Spleen (tissue), 7 donors: ENCODE measurements at regions not wholly inside any gene's neighbourhood (a gene's known extent, or its start where the extent isn't known, plus 50 kb on each side); places are given as distances from the start of the nearest gene placed in this dataset.

Source experiments
- CTCF ChIP-seq, 11 experiments: fragments of 200-600 bp in 7 of 11; fragments of 450-650 bp in 4 of 11; sonication (generic) in 4 of 11; IDR thresholded peaks in 8 of 11; conservative IDR thresholded peaks in 3 of 11; 1 replicate in 7 of 11; 2 replicates in 4 of 11; pipeline versions ENCODE4 v1.4.0 to v1.8.0; 2016 to 2021; ENCODE audit warnings: antibody characterized with exemption in 11 of 11, inconsistent platforms in 4 of 11, mild to moderate bottlenecking in 1 of 11
- POLR2A ChIP-seq, 3 donors: fragments of 450-650 bp; IDR thresholded peaks; one replicate each; pipeline ENCODE4 v1.5.1; 2017; ENCODE audit warnings: antibody characterized with exemption in 3 of 3, mild to moderate bottlenecking in 1 of 3
- donor health status: DM: no; HTN: no; CAD: no; lungs with moderate emphysema.
- donor health status: DM: no; HTN: no; CAD: no.
- donor health status: DM: no; HTN: no; CAD: no.

GRCh38 chr12:71295953-71296352 is 138.2 kb upstream of the TSPAN8 start:
- no peak for TF ChIP-seq CTCF (IDR thresholded peaks at IDR 0.05 in 8 of 11, conservative IDR thresholded peaks at IDR 0.05 in 3 of 11)
- no peak for TF ChIP-seq POLR2A (IDR thresholded peaks at IDR 0.05)
